ENCODE measurements at regions not wholly inside any gene's neighbourhood (a gene's known extent, or its start where the extent isn't known, plus 50 kb on each side); places are given as distances from the start of the nearest gene placed in this dataset.
A peak's percentile ranks its signal among the peaks of the same experiment; 100 is the strongest.

DNA sequence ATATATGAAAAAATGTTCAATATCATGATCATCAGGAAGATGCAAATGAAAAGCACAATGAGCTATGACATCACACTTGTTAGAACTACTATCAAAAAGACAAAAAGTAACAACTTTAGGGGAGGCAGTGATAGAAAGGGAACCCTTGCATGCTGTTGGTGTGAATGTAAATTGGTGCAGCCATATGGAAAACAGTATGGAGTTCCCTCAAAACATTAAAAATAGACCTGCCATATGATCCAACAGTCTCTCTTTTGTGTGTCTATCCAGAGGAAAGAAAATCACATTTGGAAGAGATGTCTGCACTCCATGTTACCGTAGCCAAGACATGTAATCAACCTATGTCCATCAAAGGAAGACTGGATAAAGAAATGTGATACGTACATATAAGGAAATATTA, 92.3 kb upstream of the ALKAL2 start:
- TF ChIP-seq, protein P1, sequence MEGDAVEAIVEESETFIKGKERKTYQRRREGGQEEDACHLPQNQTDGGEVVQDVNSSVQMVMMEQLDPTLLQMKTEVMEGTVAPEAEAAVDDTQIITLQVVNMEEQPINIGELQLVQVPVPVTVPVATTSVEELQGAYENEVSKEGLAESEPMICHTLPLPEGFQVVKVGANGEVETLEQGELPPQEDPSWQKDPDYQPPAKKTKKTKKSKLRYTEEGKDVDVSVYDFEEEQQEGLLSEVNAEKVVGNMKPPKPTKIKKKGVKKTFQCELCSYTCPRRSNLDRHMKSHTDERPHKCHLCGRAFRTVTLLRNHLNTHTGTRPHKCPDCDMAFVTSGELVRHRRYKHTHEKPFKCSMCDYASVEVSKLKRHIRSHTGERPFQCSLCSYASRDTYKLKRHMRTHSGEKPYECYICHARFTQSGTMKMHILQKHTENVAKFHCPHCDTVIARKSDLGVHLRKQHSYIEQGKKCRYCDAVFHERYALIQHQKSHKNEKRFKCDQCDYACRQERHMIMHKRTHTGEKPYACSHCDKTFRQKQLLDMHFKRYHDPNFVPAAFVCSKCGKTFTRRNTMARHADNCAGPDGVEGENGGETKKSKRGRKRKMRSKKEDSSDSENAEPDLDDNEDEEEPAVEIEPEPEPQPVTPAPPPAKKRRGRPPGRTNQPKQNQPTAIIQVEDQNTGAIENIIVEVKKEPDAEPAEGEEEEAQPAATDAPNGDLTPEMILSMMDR (IDR thresholded peaks at IDR 0.05): no peak
- H3K4me3 ChIP-seq: no peak overlapping the region
- DNase-seq (ENCODE audit: low spot score) (no peak), ATAC-seq (ENCODE audit: insufficient number of reproducible peaks, low FRiP score, low read depth) (no peak)
- peaks cover 5% of the 10 kb centered on the region for H3K9me3 ChIP-seq
- H3K36me3 ChIP-seq: no peaks in the 10 kb centered on the region
- H3K4me1 ChIP-seq (ENCODE audit: control insufficient read depth in 1 of 2, low read depth in 2 of 2): peaks cover 9 to 20% of the 10 kb centered on the region in 2 donors
- H3K27ac ChIP-seq: no peak overlapping the region
- H3K27me3 ChIP-seq (replicated peaks; ENCODE audit: insufficient read depth): no peaks in the 10 kb centered on the region

DNA sequence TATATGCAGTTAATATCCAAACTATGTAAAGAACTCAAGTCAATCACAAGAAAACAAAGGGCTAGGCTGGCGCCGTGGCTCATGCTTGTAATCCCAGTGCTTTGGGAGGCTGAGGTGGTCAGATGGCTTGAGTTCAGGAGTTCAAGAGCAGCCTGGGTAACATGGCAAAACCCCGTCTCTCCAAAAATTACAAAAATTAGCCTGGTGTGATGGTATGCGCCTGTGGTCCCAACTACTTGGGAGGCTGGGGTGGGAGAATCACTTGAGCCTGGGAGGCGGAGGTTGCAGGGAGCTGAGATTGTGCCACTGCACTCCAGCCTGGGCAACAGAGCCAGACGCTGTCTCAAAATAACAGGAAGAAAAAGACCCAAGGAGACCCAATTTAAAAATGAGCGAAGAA, 91.9 kb upstream of the ALKAL2 start:
- no peak for ATAC-seq (ENCODE audit: insufficient number of reproducible peaks, low FRiP score, low read depth)
- TF ChIP-seq, protein P1 (IDR thresholded peaks at IDR 0.05): no peak

DNA sequence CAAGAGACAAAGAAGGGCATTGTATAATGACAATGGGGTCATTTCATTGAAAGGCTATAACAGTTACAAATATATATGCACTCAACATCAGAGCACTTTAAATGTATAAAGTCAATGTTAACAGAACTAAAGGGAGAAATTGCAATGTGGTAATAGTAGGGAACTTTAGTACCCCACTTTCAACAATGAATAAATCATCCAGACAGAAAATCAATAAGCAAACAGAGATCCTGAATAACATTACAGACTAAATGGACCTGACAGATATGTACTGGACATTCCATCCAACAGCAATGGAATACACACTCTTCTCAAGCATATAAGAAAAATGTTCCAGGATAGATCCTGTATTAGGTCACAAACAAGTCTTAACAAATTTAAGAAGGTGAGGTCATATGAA, 90.5 kb upstream of the ALKAL2 start:
- DNase-seq (ENCODE audit: low spot score) (no peak), ATAC-seq (ENCODE audit: insufficient number of reproducible peaks, low FRiP score, low read depth) (no peak)
- TF ChIP-seq, protein P1 (IDR thresholded peaks at IDR 0.05): no peak
- H3K4me1 ChIP-seq (ENCODE audit: control insufficient read depth in 1 of 2, low read depth in 2 of 2): peaks cover 6 to 21% of the 10 kb centered on the region in 2 donors
- H3K27me3 ChIP-seq (replicated peaks; ENCODE audit: insufficient read depth): no peaks in the 10 kb centered on the region
- H3K4me3 ChIP-seq: no peak overlapping the region
- H3K9me3 ChIP-seq: peaks cover 5% of the 10 kb centered on the region
- H3K27ac ChIP-seq: no peak overlapping the region
- no peaks in the 10 kb centered on the region for H3K36me3 ChIP-seq

More for the DNA sequence above, 91.9 kb upstream of the ALKAL2 start:
- DNase-seq (ENCODE audit: low spot score): no peak
- Histone ChIP-seq H3K9me3 (peaks cover 5% of the 10 kb centered on the region), H3K4me1 (ENCODE audit: control insufficient read depth in 1 of 2, low read depth in 2 of 2) (peaks cover 9 to 24% of the 10 kb centered on the region in 2 donors), H3K27ac (no peak overlapping the region), H3K36me3 (no peaks in the 10 kb centered on the region), H3K27me3 (replicated peaks; ENCODE audit: insufficient read depth) (no peaks in the 10 kb centered on the region), H3K4me3 (no peak overlapping the region)

DNA sequence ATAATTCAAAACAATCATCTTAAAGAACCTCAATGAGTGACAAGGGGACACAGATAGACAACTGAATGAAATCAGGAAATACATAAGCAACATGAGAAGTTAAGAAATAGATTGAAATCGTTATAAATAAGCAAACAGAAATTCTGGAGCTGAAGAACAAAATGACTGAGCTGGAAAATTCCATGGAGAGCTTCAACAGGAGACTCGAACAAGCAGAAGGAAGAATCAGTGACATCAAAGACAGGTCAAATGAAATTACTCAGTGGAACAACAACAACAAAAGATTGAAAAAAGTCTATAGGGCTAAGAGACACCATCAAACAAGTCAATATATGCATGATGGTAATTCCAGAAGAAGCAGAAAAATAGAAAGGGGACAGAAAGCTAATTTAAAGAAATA, 89.5 kb upstream of the ALKAL2 start:
- DNase-seq (ENCODE audit: low spot score): no peak
- no peaks in the 10 kb centered on the region for H3K36me3 ChIP-seq
- H3K27ac ChIP-seq: no peak overlapping the region
- H3K4me3 ChIP-seq: no peak overlapping the region
- TF ChIP-seq, protein P1 (IDR thresholded peaks at IDR 0.05): no peak
- H3K4me1 ChIP-seq (ENCODE audit: control insufficient read depth in 1 of 2, low read depth in 2 of 2): peaks cover 6 to 16% of the 10 kb centered on the region in 2 donors
- peaks cover 5% of the 10 kb centered on the region for H3K9me3 ChIP-seq
- H3K27me3 ChIP-seq (replicated peaks; ENCODE audit: insufficient read depth): no peaks in the 10 kb centered on the region
- no peak for ATAC-seq (ENCODE audit: insufficient number of reproducible peaks, low FRiP score, low read depth)

DNA sequence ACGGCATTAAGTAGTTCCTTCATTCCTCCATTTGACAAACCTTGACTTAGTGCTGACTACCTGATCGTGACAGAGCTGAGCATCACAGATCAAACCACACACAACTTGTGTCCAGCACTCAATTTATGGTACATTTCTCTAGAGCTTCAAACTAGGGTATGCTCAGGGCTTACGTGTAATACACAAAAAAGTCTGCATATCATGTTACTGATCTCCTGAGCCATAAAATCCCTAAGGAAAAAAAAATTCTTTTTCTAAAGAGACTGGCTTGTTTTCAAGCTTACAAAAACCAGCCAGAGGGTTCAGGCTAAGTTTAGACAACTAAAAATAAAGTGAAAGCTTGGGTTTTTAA, 88.0 kb upstream of the ALKAL2 start:
- H3K9me3 ChIP-seq: peaks cover 5% of the 10 kb centered on the region
- no peaks in the 10 kb centered on the region for H3K36me3 ChIP-seq
- peak overlapping the region; percentile 55 for H3K4me3 ChIP-seq
- TF ChIP-seq, protein P1 (IDR thresholded peaks at IDR 0.05): no peak
- ATAC-seq (ENCODE audit: insufficient number of reproducible peaks, low FRiP score, low read depth) (no peak), DNase-seq (ENCODE audit: low spot score) (no peak)
- peaks cover 6 to 15% of the 10 kb centered on the region in 2 donors for H3K4me1 ChIP-seq (ENCODE audit: control insufficient read depth in 1 of 2, low read depth in 2 of 2)
- no peaks in the 10 kb centered on the region for H3K27me3 ChIP-seq (replicated peaks; ENCODE audit: insufficient read depth)
- peak overlapping the region; percentile 73 to 83 for H3K27ac ChIP-seq
